DND-41 (cell line): ENCODE measurements at regions not wholly inside any gene's neighbourhood (a gene's known extent, or its start where the extent isn't known, plus 50 kb on each side); places are given as distances from the start of the nearest gene placed in this dataset.

Experiments used
- ATAC-seq: fragments of 200-7000 bp; cut with Tn5 transposase; 3 replicates; pipeline ENCODE4 v1.9.1; 2021; ENCODE audit warnings: low read depth; ENCODE audit not compliant: insufficient read depth
- DNase-seq: peaks from one replicate; pipeline ENCODE4 v3.0.0-alpha.2; 2020
- H2AFZ ChIP-seq: 2 replicates; pipeline ENCODE4 v1.6.0; 2012; ENCODE audit warnings: low read depth, low read length
- H3K27ac ChIP-seq: 2 replicates; pipeline ENCODE4 v1.5.1; 2012; ENCODE audit warnings: low read length, inconsistent platforms
- H3K27me3 ChIP-seq: fragments of 200-600 bp; sonication (generic); 2 replicates; pipeline ENCODE4 v1.6.0; 2012; ENCODE audit warnings: low read length, mild to moderate bottlenecking, inconsistent platforms; ENCODE audit not compliant: insufficient read depth, poor library complexity
- H3K36me3 ChIP-seq: 2 replicates; pipeline ENCODE4 v1.5.1; 2012; ENCODE audit warnings: low read length, inconsistent platforms; ENCODE audit not compliant: insufficient read depth
- H3K4me1 ChIP-seq: 2 replicates; pipeline ENCODE4 v1.5.1; 2012; ENCODE audit warnings: mild to moderate bottlenecking, low read length; ENCODE audit not compliant: insufficient read depth
- H3K4me2 ChIP-seq: 2 replicates; pipeline ENCODE4 v1.6.0; 2012; ENCODE audit warnings: mild to moderate bottlenecking, moderate library complexity, low read length, inconsistent platforms; ENCODE audit not compliant: insufficient read depth
- H3K4me3 ChIP-seq, 2 experiments: fragments of 200-600 bp in 1 of 2; shearing (Covaris generic) in 1 of 2; 2 replicates each; pipeline ENCODE4 v1.5.1; 2012 to 2016; ENCODE audit warnings: inconsistent platforms in 2 of 2, low read length in 2 of 2, mild to moderate bottlenecking in 2 of 2, low read depth in 1 of 2, moderate library complexity in 1 of 2
- H3K79me2 ChIP-seq: 2 replicates; pipeline ENCODE4 v1.6.0; 2012; ENCODE audit warnings: low read length, inconsistent platforms; ENCODE audit not compliant: insufficient read depth
- H3K9ac ChIP-seq: 2 replicates; pipeline ENCODE4 v1.6.0; 2012; ENCODE audit warnings: low read depth, mild to moderate bottlenecking, inconsistent platforms, low read length, moderate library complexity
- H3K9me3 ChIP-seq: 2 replicates; pipeline ENCODE4 v1.5.1; 2012; ENCODE audit warnings: low read length, moderate library complexity, mild to moderate bottlenecking, inconsistent platforms; ENCODE audit not compliant: insufficient read depth, severe bottlenecking
- H4K20me1 ChIP-seq: 2 replicates; pipeline ENCODE4 v1.6.0; 2012; ENCODE audit warnings: low read length; ENCODE audit not compliant: insufficient read depth
- CTCF ChIP-seq: IDR thresholded peaks from 2 replicates; pipeline ENCODE4 v1.5.1; 2012; ENCODE audit warnings: borderline replicate concordance, low read length, moderate library complexity, mild to moderate bottlenecking; ENCODE audit not compliant: poor library complexity, severe bottlenecking; ENCODE audit errors: extremely low read depth
- EZH2 ChIP-seq: IDR thresholded peaks from 3 replicates; pipeline ENCODE4 v1.6.1; 2012; ENCODE audit warnings: borderline replicate concordance, low read depth, mild to moderate bottlenecking, moderate library complexity, low read length, inconsistent platforms; ENCODE audit not compliant: severe bottlenecking

- H3K4me2 ChIP-seq: no peak overlapping the region
- H3K27ac ChIP-seq: no peak overlapping the region
- H3K9ac ChIP-seq: no peak overlapping the region
- H2AFZ ChIP-seq: no peak overlapping the region
- no peaks in the 10 kb centered on the region for H3K79me2 ChIP-seq
- no peak for TF ChIP-seq EZH2
- H3K9me3 ChIP-seq: no peaks in the 10 kb centered on the region
- no peaks in the 10 kb centered on the region for H3K27me3 ChIP-seq
- H3K4me3 ChIP-seq: no peak overlapping the region
- ATAC-seq (no peak), DNase-seq (no peak)
- H3K4me1 ChIP-seq: no peaks in the 10 kb centered on the region
- no peaks in the 10 kb centered on the region for H4K20me1 ChIP-seq
- no peaks in the 10 kb centered on the region for H3K36me3 ChIP-seq
Measured at GRCh38 chr5:67901814-67902496, 313.6 kb upstream of the PIK3R1 start.

- DNase-seq: no peak
- Histone ChIP-seq H3K27ac (no peak overlapping the region), H2AFZ (no peak overlapping the region), H3K4me3 (no peak overlapping the region), H3K9me3 (no peaks in the 10 kb centered on the region), H3K9ac (no peak overlapping the region), H4K20me1 (no peaks in the 10 kb centered on the region), H3K4me2 (no peak overlapping the region), H3K36me3 (no peaks in the 10 kb centered on the region), H3K79me2 (no peaks in the 10 kb centered on the region), H3K4me1 (no peaks in the 10 kb centered on the region), H3K27me3 (no peaks in the 10 kb centered on the region)
- ATAC-seq: no peak
- TF ChIP-seq CTCF: no peak
- TF ChIP-seq EZH2: no peak
Measured at GRCh38 chr5:67900514-67900913, 315.0 kb upstream of the PIK3R1 start.

GRCh38 chr5:67897980-67898379 is 317.6 kb upstream of the PIK3R1 start:
- Histone ChIP-seq H3K9ac (no peak overlapping the region), H3K4me1 (no peaks in the 10 kb centered on the region), H2AFZ (no peak overlapping the region), H3K4me2 (no peak overlapping the region), H3K27ac (no peak overlapping the region), H3K79me2 (no peaks in the 10 kb centered on the region), H4K20me1 (no peaks in the 10 kb centered on the region), H3K9me3 (no peaks in the 10 kb centered on the region), H3K27me3 (no peaks in the 10 kb centered on the region), H3K4me3 (no peak overlapping the region), H3K36me3 (no peaks in the 10 kb centered on the region)
- DNase-seq (no peak), ATAC-seq (no peak)
- TF ChIP-seq EZH2 (no peak), CTCF (no peak)

- Histone ChIP-seq H3K27ac (no peak overlapping the region), H2AFZ (no peak overlapping the region), H3K4me1 (no peaks in the 10 kb centered on the region), H3K27me3 (no peaks in the 10 kb centered on the region), H4K20me1 (no peaks in the 10 kb centered on the region), H3K4me3 (no peak overlapping the region), H3K4me2 (no peak overlapping the region), H3K79me2 (no peaks in the 10 kb centered on the region), H3K9me3 (no peaks in the 10 kb centered on the region), H3K9ac (no peak overlapping the region), H3K36me3 (no peaks in the 10 kb centered on the region)
- ATAC-seq: no peak
- no peak for DNase-seq
- TF ChIP-seq EZH2 (no peak), CTCF (no peak)
Measured at GRCh38 chr5:67897431-67897830, 318.1 kb upstream of the PIK3R1 start.
